ENCODE measurements at regions not wholly inside any gene's neighbourhood (a gene's known extent, or its start where the extent isn't known, plus 50 kb on each side); places are given as distances from the start of the nearest gene placed in this dataset.

DNA sequence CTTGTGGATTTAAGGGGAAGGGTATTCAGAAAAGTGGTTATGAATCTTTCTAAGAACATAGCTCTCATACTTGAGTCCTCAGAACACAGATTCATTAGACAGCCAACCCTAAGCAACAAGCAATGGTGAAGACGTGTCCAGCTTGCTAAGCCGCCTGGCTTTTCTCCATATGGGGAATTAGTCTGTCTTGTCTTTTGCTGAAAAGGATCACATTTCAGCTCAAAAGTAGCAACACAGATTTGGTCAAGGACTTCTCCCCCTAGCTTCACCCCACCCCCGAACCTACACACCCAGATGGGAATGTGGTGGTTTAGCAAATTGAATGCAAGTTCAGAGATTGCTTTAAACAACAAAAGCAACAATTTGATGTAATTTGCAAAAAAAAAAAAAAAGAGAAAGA lies 103.3 kb upstream of the RASGEF1B start:
- TF ChIP-seq, protein P1, sequence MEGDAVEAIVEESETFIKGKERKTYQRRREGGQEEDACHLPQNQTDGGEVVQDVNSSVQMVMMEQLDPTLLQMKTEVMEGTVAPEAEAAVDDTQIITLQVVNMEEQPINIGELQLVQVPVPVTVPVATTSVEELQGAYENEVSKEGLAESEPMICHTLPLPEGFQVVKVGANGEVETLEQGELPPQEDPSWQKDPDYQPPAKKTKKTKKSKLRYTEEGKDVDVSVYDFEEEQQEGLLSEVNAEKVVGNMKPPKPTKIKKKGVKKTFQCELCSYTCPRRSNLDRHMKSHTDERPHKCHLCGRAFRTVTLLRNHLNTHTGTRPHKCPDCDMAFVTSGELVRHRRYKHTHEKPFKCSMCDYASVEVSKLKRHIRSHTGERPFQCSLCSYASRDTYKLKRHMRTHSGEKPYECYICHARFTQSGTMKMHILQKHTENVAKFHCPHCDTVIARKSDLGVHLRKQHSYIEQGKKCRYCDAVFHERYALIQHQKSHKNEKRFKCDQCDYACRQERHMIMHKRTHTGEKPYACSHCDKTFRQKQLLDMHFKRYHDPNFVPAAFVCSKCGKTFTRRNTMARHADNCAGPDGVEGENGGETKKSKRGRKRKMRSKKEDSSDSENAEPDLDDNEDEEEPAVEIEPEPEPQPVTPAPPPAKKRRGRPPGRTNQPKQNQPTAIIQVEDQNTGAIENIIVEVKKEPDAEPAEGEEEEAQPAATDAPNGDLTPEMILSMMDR (IDR thresholded peaks at IDR 0.05; ENCODE audit: low read depth, low read length) = no peak
- DNase-seq (ENCODE audit: low read depth in 1 of 2, low spot score in 1 of 2) = peak in 1 of 2 donors; percentile 15
- no peak overlapping the region for H3K4me3 ChIP-seq

DNA sequence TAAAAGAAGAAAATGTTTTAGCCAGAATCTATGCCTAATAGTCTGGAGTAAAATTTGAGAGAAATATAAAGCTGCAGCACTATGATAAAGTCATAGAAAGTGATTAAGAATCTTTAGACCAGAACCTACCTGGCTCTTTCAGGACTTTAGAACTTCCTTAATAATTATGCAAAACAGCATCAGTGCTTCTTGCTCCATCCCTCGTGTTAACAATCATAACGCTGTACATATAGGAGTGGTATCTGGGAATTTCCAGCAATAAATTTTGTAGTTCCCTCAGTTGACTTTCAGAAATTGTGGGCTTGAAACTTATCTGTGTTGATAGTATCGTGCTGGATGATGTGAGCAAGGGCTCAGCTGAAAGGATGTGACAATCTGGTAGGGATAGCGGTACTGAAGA lies 102.1 kb upstream of the RASGEF1B start:
- H3K27ac ChIP-seq = no peak overlapping the region

More for the DNA sequence above, 103.3 kb upstream of the RASGEF1B start:
- Histone ChIP-seq H3K4me1 (ENCODE audit: low read depth) (no peaks in the 10 kb centered on the region), H3K27ac (no peak overlapping the region), H3K36me3 (no peaks in the 10 kb centered on the region), H3K27me3 (no peaks in the 10 kb centered on the region), H3K9me3 (ENCODE audit: low read depth) (no peaks in the 10 kb centered on the region)

DNA sequence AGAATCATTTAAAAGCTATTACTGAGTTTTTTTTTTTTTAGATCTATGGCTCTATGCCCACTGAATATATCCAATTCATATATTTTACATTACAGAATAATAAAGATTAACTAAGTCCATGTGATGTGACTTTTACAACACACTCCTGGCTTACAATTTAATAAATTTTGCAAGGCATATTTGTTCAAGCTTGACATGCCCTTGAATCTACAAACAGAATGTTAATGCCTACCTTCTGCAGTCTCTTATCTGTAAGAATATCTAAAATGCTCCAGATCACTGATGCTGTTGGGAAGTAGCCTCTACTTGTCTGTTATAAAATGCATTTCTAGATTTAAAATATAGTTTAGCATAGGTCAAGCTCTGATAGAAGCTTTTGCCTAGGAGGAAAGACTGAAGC lies 100.7 kb upstream of the RASGEF1B start:
- no peak for DNase-seq (ENCODE audit: low read depth in 1 of 2, low spot score in 1 of 2)
- TF ChIP-seq, protein P1 (IDR thresholded peaks at IDR 0.05; ENCODE audit: low read depth, low read length) = no peak
- H3K36me3 ChIP-seq = no peaks in the 10 kb centered on the region
- H3K4me1 ChIP-seq (ENCODE audit: low read depth) = no peaks in the 10 kb centered on the region
- no peaks in the 10 kb centered on the region for H3K27me3 ChIP-seq
- H3K27ac ChIP-seq = no peak overlapping the region
- H3K9me3 ChIP-seq (ENCODE audit: low read depth) = no peaks in the 10 kb centered on the region
- no peak overlapping the region for H3K4me3 ChIP-seq

More for the DNA sequence above, 102.1 kb upstream of the RASGEF1B start:
- Histone ChIP-seq H3K27me3 (no peaks in the 10 kb centered on the region), H3K9me3 (ENCODE audit: low read depth) (no peaks in the 10 kb centered on the region), H3K36me3 (no peaks in the 10 kb centered on the region), H3K4me3 (no peak overlapping the region), H3K4me1 (ENCODE audit: low read depth) (no peaks in the 10 kb centered on the region)
- DNase-seq (ENCODE audit: low read depth in 1 of 2, low spot score in 1 of 2) = no peak
- TF ChIP-seq, protein P1 (IDR thresholded peaks at IDR 0.05; ENCODE audit: low read depth, low read length) = no peak

DNA sequence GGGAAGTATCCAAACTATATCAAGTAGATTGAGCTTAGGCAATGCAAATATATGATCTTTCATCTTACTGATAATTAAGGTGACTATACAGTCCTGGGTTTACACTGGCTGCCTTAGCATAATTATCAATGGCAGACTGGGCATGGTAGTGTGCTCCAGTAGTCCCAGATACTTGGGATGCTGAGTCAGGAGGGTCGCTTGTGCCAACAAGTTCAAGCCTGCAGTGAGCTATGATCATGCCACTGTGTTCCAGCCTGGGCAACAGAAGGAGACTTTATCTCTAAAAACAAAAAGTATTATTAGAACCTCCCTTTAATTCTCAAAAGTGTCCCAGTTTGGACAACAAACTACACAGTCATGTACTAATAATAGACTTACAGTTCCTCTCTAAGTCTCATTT lies 99.4 kb upstream of the RASGEF1B start:
- DNase-seq (ENCODE audit: low read depth in 1 of 2, low spot score in 1 of 2) = no peak
- Histone ChIP-seq H3K36me3 (no peaks in the 10 kb centered on the region), H3K9me3 (ENCODE audit: low read depth) (no peaks in the 10 kb centered on the region), H3K27ac (no peak overlapping the region), H3K27me3 (no peaks in the 10 kb centered on the region), H3K4me1 (ENCODE audit: low read depth) (no peaks in the 10 kb centered on the region), H3K4me3 (no peak overlapping the region)
- TF ChIP-seq, protein P1 (IDR thresholded peaks at IDR 0.05; ENCODE audit: low read depth, low read length) = no peak

DNA sequence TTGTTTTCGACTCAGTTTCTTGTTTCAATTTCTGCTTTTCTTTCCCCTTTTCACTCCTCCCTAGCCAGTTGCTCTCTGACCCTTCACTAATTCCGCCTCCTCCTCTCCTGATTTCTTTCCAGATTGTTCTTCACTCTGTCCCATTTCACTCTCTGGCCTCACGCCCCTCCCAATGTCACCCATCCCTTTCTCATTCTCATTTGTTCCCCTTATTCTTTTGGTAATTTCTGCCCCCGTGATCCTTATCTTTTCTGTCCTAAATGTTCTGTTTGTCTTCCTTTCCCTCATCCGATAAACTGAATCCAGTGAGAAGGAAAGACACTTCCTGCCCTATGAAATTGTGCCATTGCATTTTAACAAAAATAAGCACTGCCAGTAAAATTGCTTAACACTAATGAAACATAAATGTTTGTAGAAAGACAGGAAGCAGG lies 94.5 kb upstream of the RASGEF1B start:
- Histone ChIP-seq H3K36me3 (no peaks in the 10 kb centered on the region), H3K9me3 (ENCODE audit: low read depth) (no peaks in the 10 kb centered on the region), H3K4me1 (ENCODE audit: low read depth) (no peaks in the 10 kb centered on the region), H3K4me3 (no peak overlapping the region), H3K27ac (no peak overlapping the region), H3K27me3 (no peaks in the 10 kb centered on the region)
- peak in 1 of 2 donors; percentile 46 for DNase-seq (ENCODE audit: low read depth in 1 of 2, low spot score in 1 of 2)
- TF ChIP-seq, protein P1 (IDR thresholded peaks at IDR 0.05; ENCODE audit: low read depth, low read length) = no peak

Measured in cardiac muscle cell (in vitro differentiated cells and primary cell).